AG08395 (cell line): ENCODE measurements at regions not wholly inside any gene's neighbourhood (a gene's known extent, or its start where the extent isn't known, plus 50 kb on each side); places are given as distances from the start of the nearest gene placed in this dataset.

ENCODE experiments used
- DNase-seq: peaks from one replicate; pipeline ENCODE4 v3.0.0; 2012; ENCODE audit warnings: mixed read lengths, low spot score

GRCh38 chr4:157664726-157665125 lies 444.2 kb downstream of the GRIA2 start:
- peak; percentile 50 for DNase-seq

DNA sequence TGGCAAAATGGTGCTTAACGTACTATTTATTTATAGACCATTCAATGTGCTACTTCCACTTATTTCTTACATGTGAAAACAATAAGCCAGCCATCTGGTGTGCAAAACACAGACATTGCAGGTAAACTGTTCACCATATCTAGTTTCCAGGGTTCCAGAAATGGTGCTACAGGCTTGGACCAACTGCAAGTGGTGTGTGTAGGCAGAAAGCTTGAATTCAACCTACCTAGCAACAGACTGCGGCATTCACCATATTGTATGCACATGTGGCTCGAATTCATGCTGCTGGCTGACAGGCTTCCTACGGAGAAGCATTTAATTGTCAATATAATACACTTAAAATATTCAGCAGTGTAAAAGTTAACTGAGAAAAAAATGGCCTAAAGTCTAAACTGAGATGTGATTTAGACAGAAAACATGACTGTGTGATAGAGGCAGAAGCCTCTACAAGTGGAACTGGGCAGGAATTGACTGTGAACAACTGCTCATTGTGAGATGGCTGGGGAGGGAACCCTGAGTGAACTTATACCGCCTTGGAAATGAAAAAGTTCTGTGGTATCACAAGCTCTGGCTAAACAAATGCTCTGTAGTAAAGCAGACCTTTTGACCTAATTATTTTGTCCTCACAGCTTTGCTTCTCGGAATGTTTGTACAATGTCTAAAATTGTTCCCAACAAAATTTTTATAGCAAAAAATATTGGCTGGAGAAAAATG lies 434.7 kb downstream of the GRIA2 start:
- DNase-seq, result no peak

DNA sequence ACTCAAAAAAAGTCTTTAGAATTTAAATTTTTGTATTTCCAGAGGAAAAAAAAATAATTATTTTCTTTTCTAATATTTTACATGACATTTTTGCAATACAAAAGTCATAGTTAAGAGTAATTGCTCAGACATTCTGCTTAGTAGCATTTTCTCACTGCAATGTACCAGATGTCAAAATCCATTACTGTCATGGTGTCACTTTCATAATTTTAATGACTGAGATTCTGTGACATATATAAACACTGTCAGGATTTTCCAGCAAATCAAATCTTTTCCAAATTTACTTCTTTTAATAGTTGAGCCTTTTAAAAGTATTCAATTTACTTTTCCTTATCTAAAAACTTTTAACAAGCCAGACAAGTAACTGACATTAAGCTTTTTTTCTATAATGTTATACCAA lies 422.7 kb downstream of the GRIA2 start:
- DNase-seq, result no peak

GRCh38 chr4:157634057-157634456 lies 413.5 kb downstream of the GRIA2 start:
- DNase-seq, result no peak

DNA sequence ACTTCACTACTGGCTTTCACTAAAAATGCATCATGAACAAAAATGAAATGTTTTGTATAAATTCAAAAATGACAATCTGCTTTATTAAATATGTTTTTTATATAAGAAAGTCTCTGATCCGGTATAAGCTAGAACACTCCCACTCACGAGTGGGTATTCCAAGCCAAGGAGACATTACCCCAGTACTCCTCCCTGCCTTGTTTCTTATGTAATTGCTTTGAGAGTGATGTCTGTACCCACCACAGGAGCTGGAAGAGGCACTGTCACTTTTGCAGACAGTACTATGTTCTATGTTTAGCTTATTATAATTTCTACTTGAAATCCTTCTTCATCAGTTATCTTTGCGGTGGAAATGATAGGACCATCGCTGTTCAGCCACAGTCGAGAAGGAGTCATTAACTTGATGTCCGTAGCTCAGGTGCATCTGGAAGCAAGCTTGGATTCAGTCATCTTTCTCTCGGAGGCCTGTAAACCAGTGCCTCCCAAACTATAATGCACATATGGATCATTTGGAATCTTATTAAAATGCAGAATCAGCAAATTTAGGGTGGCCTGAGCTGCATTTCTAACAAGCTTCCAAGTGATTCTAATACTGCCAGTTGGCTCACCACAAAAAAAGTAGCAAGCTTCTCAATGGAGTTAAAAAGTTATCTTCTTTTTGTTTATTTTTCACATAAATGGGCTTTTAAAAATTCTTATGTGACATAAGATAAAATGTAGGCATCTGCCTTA lies 396.4 kb downstream of the GRIA2 start:
- no peak for DNase-seq

DNA sequence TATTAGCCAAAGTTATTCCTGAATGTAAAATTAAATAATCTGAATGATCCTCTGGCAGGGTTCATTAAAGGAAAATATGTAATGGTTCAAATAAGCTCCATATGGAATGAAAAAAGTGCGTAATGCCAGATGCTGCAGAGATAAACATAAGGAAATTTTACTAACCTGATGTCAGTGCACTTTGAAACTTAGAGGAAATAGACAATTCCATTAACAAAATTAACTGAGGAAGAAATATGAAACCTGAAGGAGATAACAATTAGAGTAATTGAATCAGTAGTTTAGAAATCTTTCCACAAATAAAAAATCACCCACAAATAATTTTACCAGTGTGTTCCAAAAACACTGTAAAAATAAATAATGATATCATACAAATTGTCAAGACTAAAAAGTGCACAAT lies 387.5 kb downstream of the GRIA2 start:
- DNase-seq, result no peak

GRCh38 chr4:157600583-157600982 lies 380.1 kb downstream of the GRIA2 start:
- no peak for DNase-seq

DNA sequence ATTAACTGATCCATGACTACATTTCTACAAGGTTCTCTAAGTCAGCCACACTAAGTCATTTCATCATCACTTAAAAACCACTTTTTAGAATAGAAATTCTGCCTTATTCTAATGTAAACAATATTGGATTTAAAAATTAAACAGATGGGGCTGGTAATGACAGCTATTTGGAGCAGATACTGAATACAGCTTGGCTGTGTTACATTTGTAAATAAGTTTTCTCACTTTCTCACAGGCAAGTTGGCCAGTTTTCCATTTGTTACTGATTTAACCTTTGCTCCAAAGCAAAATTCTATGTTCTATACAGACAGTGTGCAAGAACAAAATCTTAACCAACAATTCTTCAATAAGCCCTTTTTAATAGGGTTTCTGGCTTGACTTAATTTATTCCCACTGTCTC lies 370.7 kb downstream of the GRIA2 start:
- DNase-seq, result no peak

DNA sequence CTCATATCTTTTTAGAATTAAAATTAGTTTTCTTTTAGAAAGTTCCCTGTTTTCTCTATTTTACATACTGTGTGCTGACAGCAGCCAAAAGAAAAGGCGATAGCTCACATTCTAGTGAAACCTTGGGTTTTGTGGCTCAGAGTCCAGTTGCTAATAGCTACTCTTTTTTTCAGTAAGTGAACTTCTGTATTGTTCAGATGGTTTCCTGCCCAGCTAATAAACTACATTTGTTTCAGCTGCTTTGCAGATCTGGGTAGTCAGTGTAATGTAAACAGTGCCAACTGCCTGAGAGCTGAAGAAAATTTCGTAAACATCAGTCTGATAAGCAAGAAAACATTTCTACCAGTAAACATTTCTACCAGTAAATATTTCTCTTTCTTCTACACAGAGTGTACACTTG lies 370.2 kb downstream of the GRIA2 start:
- no peak for DNase-seq

DNA sequence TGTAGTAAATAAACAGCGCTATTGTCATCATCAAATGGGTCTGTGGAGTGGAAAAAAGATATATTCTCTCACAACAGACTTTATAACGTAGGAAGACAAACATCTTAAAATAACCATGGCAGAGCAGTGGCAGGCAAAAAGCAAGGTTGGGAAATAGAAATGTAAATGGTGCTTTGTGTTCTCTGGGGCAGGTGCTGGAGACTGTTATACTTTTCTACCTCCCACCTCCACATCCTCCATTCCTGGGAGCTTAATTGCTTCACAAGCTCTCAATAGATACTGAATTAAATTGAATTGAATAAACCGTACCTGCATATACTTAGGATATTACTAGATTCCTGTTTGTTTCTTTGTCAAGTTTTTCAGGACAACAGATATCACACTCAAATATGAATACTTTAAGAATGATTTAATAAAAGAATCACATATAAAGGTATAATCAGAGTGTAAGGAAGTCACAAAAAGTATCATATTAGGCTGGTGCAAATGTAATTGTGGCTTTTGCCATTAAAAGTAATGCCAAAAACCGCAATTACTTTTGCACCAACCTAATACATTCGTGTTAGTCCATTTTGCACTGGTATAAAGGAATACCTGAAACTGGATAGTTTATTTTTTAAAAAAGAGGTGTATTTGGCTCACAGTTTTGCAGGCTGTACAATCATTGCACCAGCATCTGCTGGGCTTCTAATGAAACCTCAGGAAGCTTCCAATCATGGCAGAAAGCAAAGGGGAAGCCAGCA lies 367.3 kb downstream of the GRIA2 start:
- no peak for DNase-seq

- no peak for DNase-seq
Measured at GRCh38 chr4:157582141-157582540, 361.6 kb downstream of the GRIA2 start.

DNA sequence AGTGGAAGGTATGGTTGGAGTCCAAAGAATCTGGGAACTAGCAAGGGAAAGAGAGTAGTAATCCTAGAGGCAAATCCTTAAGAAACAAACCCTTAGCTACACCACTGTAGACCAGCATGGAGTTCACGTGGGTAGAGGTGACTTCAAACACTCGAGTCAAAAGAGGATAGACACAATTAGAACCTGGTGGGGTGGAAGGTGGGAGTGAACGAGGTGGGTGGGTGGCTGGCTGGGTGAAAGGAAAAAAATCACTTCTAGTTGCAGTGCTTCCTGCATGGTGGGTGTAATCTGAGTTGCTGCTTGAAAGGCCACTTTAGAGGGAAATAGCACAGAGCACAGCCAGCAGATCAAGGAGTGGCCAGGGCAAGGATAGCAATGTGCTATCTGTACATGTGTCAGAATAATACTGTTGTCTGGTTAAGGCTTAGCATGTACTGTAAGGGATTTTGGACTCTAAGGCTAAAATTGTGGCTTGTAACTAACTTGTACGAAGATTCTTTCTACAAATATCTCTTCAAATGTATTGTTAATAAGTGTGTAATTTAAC lies 356.2 kb downstream of the GRIA2 start:
- no peak for DNase-seq

DNA sequence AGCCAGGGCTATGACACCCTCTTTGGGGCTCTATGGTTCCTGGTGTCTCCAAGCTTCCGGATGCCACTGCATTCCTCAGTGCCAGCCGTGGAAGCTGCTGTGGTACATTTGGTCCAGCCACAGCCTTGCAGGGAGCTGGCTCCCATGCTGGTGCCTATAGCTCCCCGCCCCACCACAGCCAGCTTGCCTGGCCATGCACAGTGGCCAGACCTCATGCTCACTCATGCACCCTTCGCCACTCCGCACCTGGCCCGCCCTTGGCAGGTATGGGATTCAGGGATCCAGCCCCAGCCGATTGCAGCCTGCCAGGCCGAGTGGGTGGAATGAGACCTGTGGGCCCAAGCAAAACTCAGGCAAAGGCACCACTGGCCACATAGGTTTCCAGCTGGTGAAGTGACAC lies 354.8 kb downstream of the GRIA2 start:
- no peak for DNase-seq

GRCh38 chr4:157574606-157575005 lies 354.1 kb downstream of the GRIA2 start:
- DNase-seq, result no peak

GRCh38 chr4:157572951-157573350 lies 352.4 kb downstream of the GRIA2 start:
- DNase-seq, result no peak

DNA sequence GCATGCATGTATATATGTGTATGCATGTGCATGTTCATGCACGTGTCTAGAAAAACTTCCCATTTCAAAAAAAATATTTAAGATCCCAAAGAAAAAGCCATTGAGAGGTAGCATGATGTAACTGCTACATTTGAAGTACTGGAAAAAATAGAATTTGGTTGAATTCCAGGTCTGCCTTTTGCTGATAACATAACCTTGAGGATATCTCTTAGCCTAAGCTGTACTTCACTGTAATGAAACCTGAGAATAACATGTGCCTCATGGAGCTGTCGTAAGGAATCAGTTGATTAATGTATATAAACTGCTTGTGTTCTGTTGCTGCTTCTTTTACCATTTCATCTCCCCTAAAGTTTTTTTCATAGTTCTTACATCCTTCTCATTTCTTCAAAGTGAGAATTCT lies 351.8 kb downstream of the GRIA2 start:
- no peak for DNase-seq

GRCh38 chr4:157564771-157565170 lies 344.2 kb downstream of the GRIA2 start:
- DNase-seq, result no peak

GRCh38 chr4:157564218-157564617 lies 343.7 kb downstream of the GRIA2 start:
- no peak for DNase-seq

GRCh38 chr4:157558016-157558415 lies 337.5 kb downstream of the GRIA2 start:
- no peak for DNase-seq

- DNase-seq, result no peak
Measured at GRCh38 chr4:157550028-157550427, 329.5 kb downstream of the GRIA2 start.

GRCh38 chr4:157527954-157528353 lies 307.4 kb downstream of the GRIA2 start:
- no peak for DNase-seq

DNA sequence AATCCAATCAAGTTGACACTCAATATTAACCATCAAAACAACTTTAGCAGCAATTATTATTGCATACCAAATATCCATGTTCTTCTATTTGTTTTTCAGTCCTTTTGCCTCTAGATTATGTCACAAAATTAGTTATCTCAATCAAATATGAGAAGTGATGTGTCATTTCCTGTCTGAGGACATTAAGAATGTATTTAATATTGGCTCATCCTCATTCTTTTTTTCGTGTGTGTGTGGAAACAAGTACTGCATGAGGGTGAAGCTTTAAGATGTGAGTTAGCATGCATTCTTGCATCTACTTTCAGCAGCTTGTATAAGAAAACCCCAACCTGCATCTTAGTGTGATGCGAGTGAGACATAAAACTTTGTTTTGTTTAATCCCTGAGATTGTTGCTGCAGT lies 301.4 kb downstream of the GRIA2 start:
- no peak for DNase-seq

- DNase-seq, result no peak
Measured at GRCh38 chr4:157514711-157515110, 294.2 kb downstream of the GRIA2 start.
